ENCODE measurements at regions not wholly inside any gene's neighbourhood (a gene's known extent, or its start where the extent isn't known, plus 50 kb on each side); places are given as distances from the start of the nearest gene placed in this dataset.

GRCh38 chr7:47720907-47721244, 139.0 kb upstream of the TNS3 start:
- TF ChIP-seq CTCF (conservative IDR thresholded peaks at IDR 0.05 in 1 of 2, IDR thresholded peaks at IDR 0.05 in 1 of 2; ENCODE audit: low read depth in 1 of 2, low read length in 2 of 2) (no peak), EZH2 (IDR thresholded peaks at IDR 0.05; ENCODE audit: low read length, missing control alignments) (no peak)

All from fibroblast of lung (primary cell).